ENCODE measurements at regions not wholly inside any gene's neighbourhood (a gene's known extent, or its start where the extent isn't known, plus 50 kb on each side); places are given as distances from the start of the nearest gene placed in this dataset.
"Not testable (repeated sequence)": the region's sequence is repeated elsewhere in the genome, so short reads cannot be mapped to it uniquely, and the experiment has no call there.

DNA sequence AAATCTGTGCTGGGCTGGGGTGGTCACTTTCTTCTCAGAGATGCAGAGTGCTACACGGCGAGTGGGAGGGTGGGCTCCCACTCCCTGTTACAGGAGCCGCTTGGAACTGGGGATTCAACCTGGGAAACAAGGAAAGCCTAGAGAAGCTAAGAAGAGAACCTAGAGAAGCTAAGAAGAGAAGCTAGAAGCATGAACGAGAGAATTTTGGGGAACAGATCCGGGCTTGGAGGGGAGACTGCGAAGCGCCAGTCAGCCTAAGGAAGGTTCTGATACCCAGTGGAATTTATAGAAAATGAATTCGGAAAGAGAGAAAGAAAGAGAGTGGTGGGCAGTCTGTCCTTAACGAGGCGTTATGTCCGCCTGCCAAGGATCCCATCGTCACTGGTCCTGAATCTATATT lies 492.0 kb downstream of the PRIM2 start:
- H3K4me1 ChIP-seq (ENCODE audit: control insufficient read depth, insufficient read depth, low read length, poor library complexity, severe bottlenecking); H3K36me3 ChIP-seq (ENCODE audit: control insufficient read depth, insufficient read depth, low read length); H3K4me3 ChIP-seq (ENCODE audit: extremely low read depth, insufficient read depth, low read length, poor library complexity, severe bottlenecking); H3K27ac ChIP-seq (ENCODE audit: low read depth, low read length, severe bottlenecking); H3K9me3 ChIP-seq (ENCODE audit: control insufficient read depth, low read length): not testable (repeated sequence)
- 68 to 75% methylated on average over 4 to 7 of the region's 12 CpGs for WGBS, 2 experiments (ENCODE audit: insufficient coverage in 2 of 2)

DNA sequence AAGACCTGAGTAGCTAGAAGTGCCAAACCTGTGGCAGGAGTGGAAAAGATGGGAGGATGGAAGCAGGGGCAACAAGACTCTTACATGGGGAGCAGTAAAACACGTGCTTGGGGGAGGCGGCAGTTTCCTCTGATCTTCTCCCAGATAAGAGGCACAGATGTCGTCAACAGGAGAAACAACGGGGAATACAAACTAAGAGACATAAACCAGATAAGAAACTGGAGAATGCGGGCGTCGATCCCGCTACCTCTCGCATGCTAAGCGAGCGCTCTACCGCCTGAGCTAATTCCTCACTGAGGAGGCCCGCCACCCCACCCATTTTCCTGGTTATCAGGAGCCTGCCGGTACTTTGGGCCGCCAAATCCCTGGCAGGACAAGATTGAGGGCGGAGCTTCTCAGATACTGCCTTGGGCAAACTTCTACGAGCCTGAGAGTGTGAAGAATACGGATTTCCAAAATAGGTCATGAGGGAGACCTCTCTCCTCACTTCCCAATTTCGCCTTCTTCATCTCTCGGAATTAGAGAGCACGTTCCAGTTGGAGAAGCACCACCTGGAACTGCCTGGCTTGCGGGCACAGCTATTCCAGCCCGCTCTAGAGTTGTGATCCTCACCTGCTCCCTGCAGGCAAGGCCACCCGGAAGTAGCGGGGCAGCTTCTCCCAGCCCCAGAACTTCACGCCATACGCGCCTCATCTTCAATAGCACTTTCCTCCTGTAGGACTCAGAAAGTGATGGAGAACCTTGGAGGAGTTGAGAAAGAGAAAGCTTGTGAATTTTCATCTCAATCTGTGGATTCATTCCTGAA lies 496.0 kb downstream of the PRIM2 start:
- H3K4me1 ChIP-seq (ENCODE audit: control insufficient read depth, insufficient read depth, low read length, poor library complexity, severe bottlenecking); H3K27ac ChIP-seq (ENCODE audit: low read depth, low read length, severe bottlenecking); H3K36me3 ChIP-seq (ENCODE audit: control insufficient read depth, insufficient read depth, low read length); H3K9me3 ChIP-seq (ENCODE audit: control insufficient read depth, low read length): not testable (repeated sequence)
- peak overlapping the region; percentile 5 for H3K4me3 ChIP-seq (ENCODE audit: extremely low read depth, insufficient read depth, low read length, poor library complexity, severe bottlenecking)
- WGBS, 2 experiments (ENCODE audit: insufficient coverage in 2 of 2) = 10 to 17% methylated on average over 19 to 21 of the region's 28 CpGs

DNA sequence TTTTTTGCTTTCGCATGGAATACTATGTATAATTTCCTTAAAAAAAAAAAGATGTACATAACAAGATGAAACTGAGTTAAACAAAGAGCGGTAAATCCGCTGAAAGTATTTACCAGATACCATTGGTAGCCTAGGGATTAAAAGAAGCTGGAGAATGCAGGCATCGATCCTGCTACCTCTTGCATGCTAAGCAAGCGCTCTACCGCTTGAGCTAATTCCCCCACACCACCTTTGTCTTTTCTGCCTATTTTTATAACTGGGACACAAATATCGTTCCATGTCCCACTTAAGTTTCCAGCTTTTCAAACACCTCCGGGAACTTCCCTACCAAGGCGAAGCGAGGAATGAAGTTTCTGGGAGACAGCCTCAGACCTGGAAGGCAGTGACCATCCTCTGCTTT lies 498.4 kb downstream of the PRIM2 start:
- WGBS, 2 experiments (ENCODE audit: insufficient coverage in 2 of 2) = 6 to 23% methylated on average over 3 to 5 of the region's 10 CpGs
- not testable (repeated sequence) for H3K4me3 ChIP-seq (ENCODE audit: extremely low read depth, insufficient read depth, low read length, poor library complexity, severe bottlenecking); H3K27ac ChIP-seq (ENCODE audit: low read depth, low read length, severe bottlenecking); H3K9me3 ChIP-seq (ENCODE audit: control insufficient read depth, low read length); H3K36me3 ChIP-seq (ENCODE audit: control insufficient read depth, insufficient read depth, low read length); H3K4me1 ChIP-seq (ENCODE audit: control insufficient read depth, insufficient read depth, low read length, poor library complexity, severe bottlenecking)

DNA sequence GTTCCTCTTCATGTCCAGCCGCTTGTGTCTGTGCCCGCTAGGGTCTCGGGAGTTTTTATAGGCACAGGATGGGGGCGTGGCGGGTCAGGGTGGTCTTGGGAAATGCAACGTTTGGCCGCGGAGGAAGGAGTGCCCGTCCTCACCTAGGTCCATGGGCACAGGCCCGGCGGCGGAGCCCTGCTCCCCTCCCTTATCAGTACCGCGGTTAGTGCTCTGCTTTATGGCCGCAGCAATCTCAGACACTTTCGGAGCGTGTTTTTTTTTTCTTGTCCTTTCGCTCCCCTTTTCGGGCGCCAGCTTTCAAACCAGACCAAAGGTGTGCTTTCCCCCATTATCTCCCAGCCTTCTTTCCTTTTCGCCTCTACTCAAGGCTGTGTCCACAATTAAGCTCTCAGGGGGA lies 503.9 kb downstream of the PRIM2 start:
- not testable (repeated sequence) for H3K4me1 ChIP-seq (ENCODE audit: control insufficient read depth, insufficient read depth, low read length, poor library complexity, severe bottlenecking); H3K9me3 ChIP-seq (ENCODE audit: control insufficient read depth, low read length); H3K36me3 ChIP-seq (ENCODE audit: control insufficient read depth, insufficient read depth, low read length); H3K4me3 ChIP-seq (ENCODE audit: extremely low read depth, insufficient read depth, low read length, poor library complexity, severe bottlenecking); H3K27ac ChIP-seq (ENCODE audit: low read depth, low read length, severe bottlenecking)
- WGBS, 2 experiments (ENCODE audit: insufficient coverage in 2 of 2) = 16% methylated on average over 6 of the region's 21 CpGs; no CpG with 5 or more reads in 1 of the 2 experiments

DNA sequence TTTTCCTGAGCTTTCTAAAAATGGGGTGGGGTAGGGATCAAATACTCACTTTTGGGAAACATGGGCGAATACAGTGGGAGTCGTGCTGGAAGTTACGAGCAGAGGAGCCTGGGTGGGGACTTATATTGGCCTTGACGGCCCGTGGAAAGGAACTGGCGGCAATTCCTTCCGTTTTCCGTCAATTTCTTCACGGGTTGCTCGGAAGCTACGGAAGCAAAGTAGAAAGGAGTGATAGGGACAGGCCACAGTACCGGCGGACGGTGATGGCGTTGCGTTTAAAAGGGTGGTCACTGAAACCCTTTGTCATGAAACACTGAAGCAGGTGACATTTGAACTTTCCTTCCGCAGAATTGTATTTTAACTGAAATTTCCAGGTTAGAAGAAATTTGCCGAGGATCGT lies 505.0 kb downstream of the PRIM2 start:
- not testable (repeated sequence) for H3K36me3 ChIP-seq (ENCODE audit: control insufficient read depth, insufficient read depth, low read length); H3K27ac ChIP-seq (ENCODE audit: low read depth, low read length, severe bottlenecking); H3K4me3 ChIP-seq (ENCODE audit: extremely low read depth, insufficient read depth, low read length, poor library complexity, severe bottlenecking); H3K9me3 ChIP-seq (ENCODE audit: control insufficient read depth, low read length); H3K4me1 ChIP-seq (ENCODE audit: control insufficient read depth, insufficient read depth, low read length, poor library complexity, severe bottlenecking)
- 20% methylated on average over 13 of the region's 19 CpGs; no CpG with 5 or more reads in 1 of the 2 experiments for WGBS, 2 experiments (ENCODE audit: insufficient coverage in 2 of 2)

DNA sequence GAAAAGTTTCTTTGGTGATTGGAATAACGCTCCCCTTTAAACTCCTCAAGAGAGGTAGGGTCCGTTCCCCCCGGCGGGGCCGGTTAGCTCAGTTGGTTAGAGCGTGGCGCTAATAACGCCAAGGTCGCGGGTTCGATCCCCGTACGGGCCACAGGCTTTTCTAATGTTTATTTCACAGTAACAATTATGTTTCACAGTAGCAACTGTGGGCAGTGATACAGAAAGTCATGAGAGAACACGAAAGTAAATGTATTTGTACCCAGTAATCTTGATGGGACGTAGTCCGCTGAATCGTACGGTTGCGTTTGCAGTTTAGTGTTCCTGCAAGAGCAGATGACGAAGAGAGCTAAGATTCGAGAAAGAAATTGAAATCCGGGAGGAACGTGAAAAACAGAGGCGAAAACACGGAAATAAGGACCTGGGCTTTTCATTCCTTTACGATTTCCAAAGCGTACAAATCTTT lies 505.5 kb downstream of the PRIM2 start:
- 17 to 28% methylated on average over 12 to 13 of the region's 27 CpGs for WGBS, 2 experiments (ENCODE audit: insufficient coverage in 2 of 2)
- Histone ChIP-seq H3K4me1 (ENCODE audit: control insufficient read depth, insufficient read depth, low read length, poor library complexity, severe bottlenecking) (no peaks in the 10 kb centered on the region), H3K9me3 (ENCODE audit: control insufficient read depth, low read length) (no peaks in the 10 kb centered on the region), H3K36me3 (ENCODE audit: control insufficient read depth, insufficient read depth, low read length) (no peaks in the 10 kb centered on the region), H3K4me3 (ENCODE audit: extremely low read depth, insufficient read depth, low read length, poor library complexity, severe bottlenecking) (no peak overlapping the region), H3K27ac (ENCODE audit: low read depth, low read length, severe bottlenecking) (no peak overlapping the region)

DNA sequence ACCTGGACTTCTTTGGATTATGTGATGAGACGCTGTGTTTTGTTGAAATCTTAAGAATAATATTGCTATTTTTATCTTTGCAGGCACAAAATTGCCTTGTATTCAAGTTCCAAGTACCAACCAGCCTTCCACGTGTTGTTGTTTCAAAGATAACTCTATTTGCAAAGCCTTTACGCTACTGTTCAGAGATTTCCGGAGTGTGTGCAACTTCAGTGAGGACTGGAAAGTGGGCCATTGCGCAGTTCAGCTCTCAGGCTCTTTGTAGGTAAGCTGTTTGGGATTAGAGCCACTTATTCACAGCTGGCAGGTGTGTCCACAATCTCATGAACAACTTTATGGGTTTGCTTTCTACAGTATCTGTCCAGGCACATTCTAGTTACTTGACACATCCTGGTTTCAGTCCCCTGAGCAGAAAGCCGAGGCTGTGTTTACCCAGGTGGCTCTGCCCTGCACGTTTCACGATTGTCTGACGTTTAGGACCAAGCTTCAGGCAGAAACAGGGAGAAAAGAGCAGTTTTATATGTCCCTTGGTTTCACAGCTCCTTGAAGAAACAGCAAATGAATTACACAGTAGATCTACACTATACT lies 520.3 kb downstream of the PRIM2 start:
- not testable (repeated sequence) for H3K36me3 ChIP-seq (ENCODE audit: control insufficient read depth, insufficient read depth, low read length); H3K4me1 ChIP-seq (ENCODE audit: control insufficient read depth, insufficient read depth, low read length, poor library complexity, severe bottlenecking); H3K9me3 ChIP-seq (ENCODE audit: control insufficient read depth, low read length); H3K4me3 ChIP-seq (ENCODE audit: extremely low read depth, insufficient read depth, low read length, poor library complexity, severe bottlenecking); H3K27ac ChIP-seq (ENCODE audit: low read depth, low read length, severe bottlenecking)
- WGBS, 2 experiments (ENCODE audit: insufficient coverage in 2 of 2) = 59 to 76% methylated on average over 3 of the region's 9 CpGs

DNA sequence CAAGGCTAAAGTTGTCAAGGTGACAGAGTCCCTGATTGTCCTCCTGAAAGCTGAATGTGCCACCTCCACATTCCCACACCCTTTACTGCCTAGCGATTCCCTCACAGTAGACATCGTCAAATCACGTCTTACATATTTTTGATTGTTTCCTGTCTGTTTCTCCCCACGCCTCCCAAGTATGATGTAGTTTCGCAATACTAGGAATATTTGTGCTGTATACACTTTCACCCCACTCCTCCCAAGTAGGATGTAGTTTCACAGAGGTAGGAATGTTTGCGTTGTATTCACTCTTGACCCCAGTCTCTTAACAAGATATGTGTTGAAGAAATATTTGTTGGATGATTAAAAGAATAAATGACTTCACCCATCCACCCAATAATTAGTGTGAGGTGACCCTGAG lies 524.1 kb downstream of the PRIM2 start:
- not testable (repeated sequence) for H3K9me3 ChIP-seq (ENCODE audit: control insufficient read depth, low read length); H3K4me3 ChIP-seq (ENCODE audit: extremely low read depth, insufficient read depth, low read length, poor library complexity, severe bottlenecking); H3K4me1 ChIP-seq (ENCODE audit: control insufficient read depth, insufficient read depth, low read length, poor library complexity, severe bottlenecking); H3K27ac ChIP-seq (ENCODE audit: low read depth, low read length, severe bottlenecking); H3K36me3 ChIP-seq (ENCODE audit: control insufficient read depth, insufficient read depth, low read length)
- WGBS, 2 experiments (ENCODE audit: insufficient coverage in 2 of 2) = 83% methylated on average over 2 of the region's 6 CpGs; no CpG with 5 or more reads in 1 of the 2 experiments

DNA sequence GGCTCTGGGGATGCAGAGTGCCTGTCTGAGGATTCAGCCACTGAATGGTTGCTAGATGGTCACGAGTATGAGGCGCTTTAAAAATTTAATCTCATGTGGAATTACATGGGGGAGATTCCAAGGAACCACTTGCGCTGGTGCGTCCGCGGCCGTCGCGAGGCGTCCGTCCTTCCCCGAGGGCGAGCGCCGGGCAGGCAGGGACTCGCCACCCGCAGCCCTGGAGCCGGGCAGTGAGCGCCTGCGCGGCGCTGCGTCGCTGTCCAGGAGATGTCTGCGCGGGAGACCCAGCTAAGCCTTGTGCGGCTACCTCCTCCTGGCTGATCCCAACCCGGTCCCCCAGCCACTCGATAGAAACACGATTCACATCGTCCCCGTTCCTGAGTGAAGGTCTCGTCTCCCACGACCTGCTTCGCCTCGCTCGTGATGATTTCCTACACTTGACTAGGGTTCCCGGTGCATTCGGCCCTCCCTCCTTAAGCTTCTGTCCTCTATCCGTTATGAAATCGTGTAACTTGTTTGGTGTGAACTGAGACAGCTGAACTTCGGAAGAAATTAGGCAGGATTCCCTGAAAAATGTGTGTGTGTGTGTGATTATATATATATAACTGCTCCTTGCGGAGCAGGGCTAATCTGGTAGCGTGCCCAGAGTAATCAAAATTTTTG lies 536.4 kb downstream of the PRIM2 start:
- H3K4me1 ChIP-seq (ENCODE audit: control insufficient read depth, insufficient read depth, low read length, poor library complexity, severe bottlenecking); H3K9me3 ChIP-seq (ENCODE audit: control insufficient read depth, low read length); H3K4me3 ChIP-seq (ENCODE audit: extremely low read depth, insufficient read depth, low read length, poor library complexity, severe bottlenecking); H3K36me3 ChIP-seq (ENCODE audit: control insufficient read depth, insufficient read depth, low read length); H3K27ac ChIP-seq (ENCODE audit: low read depth, low read length, severe bottlenecking): not testable (repeated sequence)
- WGBS, 2 experiments (ENCODE audit: insufficient coverage in 2 of 2) = 25 to 42% methylated on average over 7 to 15 of the region's 44 CpGs

DNA sequence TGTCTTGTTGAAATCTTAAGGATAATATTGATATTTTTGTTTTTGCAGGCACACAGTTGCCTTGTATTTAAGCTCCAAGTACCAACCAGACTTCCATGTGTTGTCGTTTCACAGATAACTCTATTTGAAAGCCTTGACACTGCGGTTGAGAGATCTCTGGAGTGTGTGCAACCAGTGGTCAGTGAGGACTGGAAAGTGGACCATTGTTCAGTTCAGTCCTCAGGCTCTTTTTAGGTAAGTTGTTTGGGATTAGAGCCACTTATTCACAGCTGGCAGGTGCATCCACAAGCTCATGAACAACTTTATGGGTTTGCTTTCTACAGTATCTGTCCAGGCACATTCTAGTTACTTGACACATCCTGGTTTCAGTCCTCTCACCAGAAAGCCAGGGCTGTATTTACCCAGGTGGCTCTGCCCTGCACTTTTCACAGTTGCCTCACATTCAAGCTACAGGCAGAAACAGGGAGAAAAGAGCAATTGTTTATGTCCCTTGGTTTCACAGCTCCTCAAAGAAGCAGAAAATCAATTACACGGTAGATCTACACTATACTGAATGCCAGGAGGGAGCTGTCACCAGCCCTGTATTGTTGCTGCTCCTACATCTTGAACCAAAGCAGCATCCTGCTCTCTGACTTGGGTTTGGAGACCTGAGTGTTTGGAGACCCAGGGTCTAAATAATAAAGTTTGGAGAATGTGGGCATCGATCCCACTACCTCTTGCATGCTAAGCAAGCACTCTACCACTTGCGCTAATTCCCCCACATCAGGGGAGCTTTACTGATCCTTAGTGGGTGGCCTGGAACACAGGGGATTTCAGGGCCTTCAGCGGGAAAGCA lies 543.3 kb downstream of the PRIM2 start:
- H3K4me1 ChIP-seq (ENCODE audit: control insufficient read depth, insufficient read depth, low read length, poor library complexity, severe bottlenecking); H3K27ac ChIP-seq (ENCODE audit: low read depth, low read length, severe bottlenecking): not testable (repeated sequence)
- 49 to 63% methylated on average over 2 of the region's 6 CpGs for WGBS, 2 experiments (ENCODE audit: insufficient coverage in 2 of 2)

More for the DNA sequence above, 543.3 kb downstream of the PRIM2 start:
- not testable (repeated sequence) for H3K36me3 ChIP-seq (ENCODE audit: control insufficient read depth, insufficient read depth, low read length); H3K9me3 ChIP-seq (ENCODE audit: control insufficient read depth, low read length); H3K4me3 ChIP-seq (ENCODE audit: extremely low read depth, insufficient read depth, low read length, poor library complexity, severe bottlenecking)

Data from mesodermal cell (in vitro differentiated cells).